Stimulated activated CD8-positive, alpha-beta memory T cell treated with anti-CD3 and anti-CD28 coated beads, Interleukin-7, amount 100 ng/mL, for 48 hours (primary cell): ENCODE measurements at regions not wholly inside any gene's neighbourhood (a gene's known extent, or its start where the extent isn't known, plus 50 kb on each side); places are given as distances from the start of the nearest gene placed in this dataset.

ENCODE experiments used
- DNase-seq, 2 donors: peaks; one replicate each; pipeline ENCODE4 v3.0.0-alpha.2; 2020; ENCODE audit warnings: low read depth in 1 of 2; ENCODE audit errors: extremely low read depth in 1 of 2

DNA sequence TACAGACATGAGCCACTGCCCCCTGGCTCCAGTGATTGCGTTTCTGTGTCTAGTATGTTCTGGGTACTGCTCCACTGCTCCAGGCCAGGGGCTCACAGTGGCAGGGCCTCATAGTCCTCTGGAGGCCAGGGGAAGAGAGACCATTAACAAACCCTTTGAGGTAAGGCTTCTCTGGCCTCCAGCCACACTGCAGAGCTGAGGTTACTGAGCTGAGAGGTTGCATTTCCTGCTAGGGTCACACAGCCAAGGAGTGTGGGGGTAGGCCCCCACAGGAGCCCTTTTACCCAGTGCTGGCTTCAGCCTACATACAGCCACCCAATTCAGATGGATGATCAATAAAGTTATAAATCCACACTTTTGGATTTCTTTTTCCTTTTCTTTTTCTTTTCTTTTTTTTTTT, 50.4 kb upstream of the DLX4 start:
- DNase-seq, result no peak
